ENCODE measurements at regions not wholly inside any gene's neighbourhood (a gene's known extent, or its start where the extent isn't known, plus 50 kb on each side); places are given as distances from the start of the nearest gene placed in this dataset.

GRCh38 chr3:67848299-67848698 lies 193.9 kb upstream of the SUCLG2 start:
- TF ChIP-seq CTCF (conservative IDR thresholded peaks at IDR 0.05), result no peak
- peaks cover 9% of the 10 kb centered on the region for H3K9me3 Mint-ChIP-seq
- H3K27ac ChIP-seq (ENCODE audit: low read depth, low read length), result no peak overlapping the region
- H3K4me1 ChIP-seq (ENCODE audit: control insufficient read depth, insufficient read depth, low read length), result no peaks in the 10 kb centered on the region
- DNase-seq, result no peak
- no peak overlapping the region for H3K4me3 ChIP-seq (ENCODE audit: low read length)
- no peaks in the 10 kb centered on the region for H3K27me3 Mint-ChIP-seq (ENCODE audit: insufficient read depth)
- no peaks in the 10 kb centered on the region for H3K27me3 ChIP-seq (ENCODE audit: control insufficient read depth, insufficient read depth, low read length, poor library complexity, severe bottlenecking)
- H3K9ac ChIP-seq (ENCODE audit: extremely low read depth, low read length, poor library complexity, severe bottlenecking), result no peak overlapping the region
- no peaks in the 10 kb centered on the region for H3K36me3 ChIP-seq (ENCODE audit: control insufficient read depth, insufficient read depth, low read length)
- H3K9me3 ChIP-seq (ENCODE audit: control insufficient read depth, low read length), result no peaks in the 10 kb centered on the region
- 92 to 100% methylated on average over 2 to 3 of the region's 3 CpGs for WGBS, 2 experiments (ENCODE audit: insufficient coverage in 1 of 2, insufficient read length in 1 of 2)
- H3K4me3 Mint-ChIP-seq, result no peak overlapping the region
- H3K4me1 Mint-ChIP-seq, result peaks cover 6% of the 10 kb centered on the region
- no peak overlapping the region for H3K27ac Mint-ChIP-seq
- no peaks in the 10 kb centered on the region for H3K36me3 Mint-ChIP-seq (ENCODE audit: low read depth)

GRCh38 chr3:67846166-67846565 lies 191.8 kb upstream of the SUCLG2 start:
- H3K4me3 ChIP-seq (ENCODE audit: low read length), result no peak overlapping the region
- H3K9ac ChIP-seq (ENCODE audit: extremely low read depth, low read length, poor library complexity, severe bottlenecking), result no peak overlapping the region
- H3K27me3 ChIP-seq (ENCODE audit: control insufficient read depth, insufficient read depth, low read length, poor library complexity, severe bottlenecking), result no peaks in the 10 kb centered on the region
- Mint-ChIP-seq H3K4me1 (peaks cover 6% of the 10 kb centered on the region), H3K27ac (no peak overlapping the region), H3K27me3 (ENCODE audit: insufficient read depth) (no peaks in the 10 kb centered on the region), H3K36me3 (ENCODE audit: low read depth) (no peaks in the 10 kb centered on the region), H3K4me3 (no peak overlapping the region), H3K9me3 (peaks cover 11% of the 10 kb centered on the region)
- H3K36me3 ChIP-seq (ENCODE audit: control insufficient read depth, insufficient read depth, low read length), result no peaks in the 10 kb centered on the region
- no peaks in the 10 kb centered on the region for H3K9me3 ChIP-seq (ENCODE audit: control insufficient read depth, low read length)
- DNase-seq, result no peak
- no peak for TF ChIP-seq CTCF (conservative IDR thresholded peaks at IDR 0.05)
- H3K27ac ChIP-seq (ENCODE audit: low read depth, low read length), result no peak overlapping the region
- H3K4me1 ChIP-seq (ENCODE audit: control insufficient read depth, insufficient read depth, low read length), result no peaks in the 10 kb centered on the region

GRCh38 chr3:67832817-67833216 lies 178.4 kb upstream of the SUCLG2 start:
- Histone ChIP-seq H3K9me3 (ENCODE audit: control insufficient read depth, low read length) (peaks cover 9% of the 10 kb centered on the region), H3K27me3 (ENCODE audit: control insufficient read depth, insufficient read depth, low read length, poor library complexity, severe bottlenecking) (no peaks in the 10 kb centered on the region), H3K27ac (ENCODE audit: low read depth, low read length) (no peak overlapping the region), H3K4me3 (ENCODE audit: low read length) (no peak overlapping the region), H3K4me1 (ENCODE audit: control insufficient read depth, insufficient read depth, low read length) (no peaks in the 10 kb centered on the region), H3K36me3 (ENCODE audit: control insufficient read depth, insufficient read depth, low read length) (no peaks in the 10 kb centered on the region), H3K9ac (ENCODE audit: extremely low read depth, low read length, poor library complexity, severe bottlenecking) (no peak overlapping the region)
- Mint-ChIP-seq H3K9me3 (peaks cover 39% of the 10 kb centered on the region), H3K27me3 (ENCODE audit: insufficient read depth) (peaks cover 4% of the 10 kb centered on the region), H3K4me1 (peaks cover 6% of the 10 kb centered on the region), H3K27ac (no peak overlapping the region), H3K36me3 (ENCODE audit: low read depth) (peaks cover 3% of the 10 kb centered on the region), H3K4me3 (no peak overlapping the region)
- WGBS, 2 experiments (ENCODE audit: insufficient coverage in 1 of 2, insufficient read length in 1 of 2), result 88% methylated on average over 1 of the region's 1 CpG; no CpG with 5 or more reads in 1 of the 2 experiments
- TF ChIP-seq CTCF (conservative IDR thresholded peaks at IDR 0.05), result no peak
- no peak for DNase-seq

Measured in endodermal cell (in vitro differentiated cells).